ENCODE measurements at regions not wholly inside any gene's neighbourhood (a gene's known extent, or its start where the extent isn't known, plus 50 kb on each side); places are given as distances from the start of the nearest gene placed in this dataset.

DNA sequence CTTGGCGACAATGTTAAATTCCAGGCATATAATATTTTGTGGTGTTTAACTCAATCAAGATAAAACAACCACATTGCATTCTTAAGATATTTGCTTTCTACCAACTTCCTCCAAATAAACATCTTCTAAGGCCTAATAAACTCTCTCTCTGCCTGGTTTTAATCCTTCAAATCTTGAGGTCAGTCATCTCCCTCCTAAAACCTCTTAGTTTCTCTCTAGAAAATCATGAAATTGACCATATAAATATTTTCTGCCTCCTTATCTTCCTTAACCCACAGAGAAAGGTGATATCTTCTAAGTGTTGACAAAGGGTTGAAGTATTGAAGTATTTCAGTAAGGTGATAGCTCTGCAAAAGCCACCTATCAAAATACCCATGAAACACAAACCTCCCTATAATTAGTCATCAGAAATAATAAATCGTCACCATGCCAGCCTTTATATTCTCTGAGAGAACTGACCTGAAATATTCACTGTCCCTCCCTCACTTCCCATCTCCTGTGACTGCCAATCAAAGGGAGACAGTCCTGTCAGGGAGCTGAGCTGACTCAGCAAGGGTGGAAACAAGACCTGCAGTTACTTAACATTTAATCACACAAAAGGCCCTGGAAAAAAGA is 1261.1 kb downstream of the ROBO1 start:
- TF ChIP-seq, protein P1, sequence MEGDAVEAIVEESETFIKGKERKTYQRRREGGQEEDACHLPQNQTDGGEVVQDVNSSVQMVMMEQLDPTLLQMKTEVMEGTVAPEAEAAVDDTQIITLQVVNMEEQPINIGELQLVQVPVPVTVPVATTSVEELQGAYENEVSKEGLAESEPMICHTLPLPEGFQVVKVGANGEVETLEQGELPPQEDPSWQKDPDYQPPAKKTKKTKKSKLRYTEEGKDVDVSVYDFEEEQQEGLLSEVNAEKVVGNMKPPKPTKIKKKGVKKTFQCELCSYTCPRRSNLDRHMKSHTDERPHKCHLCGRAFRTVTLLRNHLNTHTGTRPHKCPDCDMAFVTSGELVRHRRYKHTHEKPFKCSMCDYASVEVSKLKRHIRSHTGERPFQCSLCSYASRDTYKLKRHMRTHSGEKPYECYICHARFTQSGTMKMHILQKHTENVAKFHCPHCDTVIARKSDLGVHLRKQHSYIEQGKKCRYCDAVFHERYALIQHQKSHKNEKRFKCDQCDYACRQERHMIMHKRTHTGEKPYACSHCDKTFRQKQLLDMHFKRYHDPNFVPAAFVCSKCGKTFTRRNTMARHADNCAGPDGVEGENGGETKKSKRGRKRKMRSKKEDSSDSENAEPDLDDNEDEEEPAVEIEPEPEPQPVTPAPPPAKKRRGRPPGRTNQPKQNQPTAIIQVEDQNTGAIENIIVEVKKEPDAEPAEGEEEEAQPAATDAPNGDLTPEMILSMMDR (IDR thresholded peaks at IDR 0.05), result no peak
- no peak for TF ChIP-seq POLR2A (IDR thresholded peaks at IDR 0.05)

Measured in esophagus squamous epithelium (tissue), 4 donors.